ENCODE measurements at regions not wholly inside any gene's neighbourhood (a gene's known extent, or its start where the extent isn't known, plus 50 kb on each side); places are given as distances from the start of the nearest gene placed in this dataset.

- H3K27ac ChIP-seq = no peak overlapping the region
- no peaks in the 10 kb centered on the region for H3K4me1 ChIP-seq
- 70 to 77% methylated on average over 4 of the region's 4 CpGs for WGBS, 2 donors
- no peaks in the 10 kb centered on the region for H3K9me3 ChIP-seq
- DNase-seq (no peak), ATAC-seq (no peak)
- no peaks in the 10 kb centered on the region for H3K27me3 ChIP-seq
- intact Hi-C loops (cut with DNase I) = no loop called here
- H3K36me3 ChIP-seq (replicated peaks in 1 of 2; ENCODE audit: insufficient read depth in 1 of 2, low read depth in 2 of 2) = no peaks in the 10 kb centered on the region
- no peak overlapping the region for H3K4me3 ChIP-seq
- TF ChIP-seq POLR2A (IDR thresholded peaks at IDR 0.05) = no peak
- TF ChIP-seq CTCF (IDR thresholded peaks at IDR 0.05) = no peak
These were observed 158.1 kb downstream of the HAPSTR1 start for GRCh38 chr16:9249534-9249933.

- no peaks in the 10 kb centered on the region for H3K9me3 ChIP-seq
- intact Hi-C loops (cut with DNase I) = no loop called here
- DNase-seq (no peak), ATAC-seq (no peak)
- no peak overlapping the region for H3K27ac ChIP-seq
- no peaks in the 10 kb centered on the region for H3K27me3 ChIP-seq
- TF ChIP-seq POLR2A (IDR thresholded peaks at IDR 0.05) (no peak), CTCF (IDR thresholded peaks at IDR 0.05) (no peak)
- 76 to 85% methylated on average over 6 of the region's 6 CpGs for WGBS, 2 donors
- no peaks in the 10 kb centered on the region for H3K36me3 ChIP-seq (replicated peaks in 1 of 2; ENCODE audit: insufficient read depth in 1 of 2, low read depth in 2 of 2)
- H3K4me1 ChIP-seq = no peaks in the 10 kb centered on the region
- no peak overlapping the region for H3K4me3 ChIP-seq
These were observed 159.6 kb downstream of the HAPSTR1 start for GRCh38 chr16:9251026-9251425.

DNA sequence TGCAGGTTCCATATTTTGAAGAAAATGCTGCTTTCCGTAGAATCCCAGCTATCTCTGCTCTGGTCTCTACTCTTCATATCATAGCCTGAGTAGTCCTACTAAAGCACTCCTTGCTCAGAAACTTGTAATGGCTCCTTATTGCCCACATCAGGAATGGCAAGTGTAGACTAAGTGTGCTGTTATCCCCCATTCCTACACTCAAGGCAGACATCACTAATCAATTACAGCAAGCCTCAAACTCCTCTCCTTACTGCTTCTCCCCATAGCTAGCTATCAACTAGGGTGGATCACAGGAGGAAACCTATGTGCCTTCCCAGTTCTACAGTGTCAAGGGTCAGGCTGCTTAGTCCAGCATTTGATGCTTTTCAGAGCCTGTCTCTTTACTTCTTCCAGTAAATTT lies 163.4 kb downstream of the HAPSTR1 start:
- intact Hi-C loops (cut with DNase I) = loop anchor here (5.0 kb wide), 1 partner anchor 927 kb away; the partner anchor contains the start of gene GRIN2A

GRCh38 chr16:9256196-9256595 lies 164.8 kb downstream of the HAPSTR1 start:
- TF ChIP-seq POLR2A (IDR thresholded peaks at IDR 0.05) (no peak), CTCF (IDR thresholded peaks at IDR 0.05) (peak; percentile 46 to 70 (median 58))
- Histone ChIP-seq H3K36me3 (replicated peaks in 1 of 2; ENCODE audit: insufficient read depth in 1 of 2, low read depth in 2 of 2) (no peaks in the 10 kb centered on the region), H3K27me3 (no peaks in the 10 kb centered on the region), H3K4me3 (no peak overlapping the region), H3K4me1 (peaks cover 29% of the 10 kb centered on the region), H3K27ac (no peak overlapping the region), H3K9me3 (no peaks in the 10 kb centered on the region)
- intact Hi-C loops (cut with DNase I) = loop anchor here (5.0 kb wide), 1 partner anchor 926 kb away; the partner anchor contains the start of gene GRIN2A
- 21 to 26% methylated on average over 6 of the region's 6 CpGs for WGBS, 2 donors
- DNase-seq (peak; percentile 53 to 80 (median 62)), ATAC-seq (no peak)

More for the DNA sequence above, 163.4 kb downstream of the HAPSTR1 start:
- DNase-seq (no peak), ATAC-seq (no peak)
- H3K4me1 ChIP-seq = peaks cover 15% of the 10 kb centered on the region
- no peak for TF ChIP-seq POLR2A (IDR thresholded peaks at IDR 0.05)
- no peak for TF ChIP-seq CTCF (IDR thresholded peaks at IDR 0.05)
- no peaks in the 10 kb centered on the region for H3K36me3 ChIP-seq (replicated peaks in 1 of 2; ENCODE audit: insufficient read depth in 1 of 2, low read depth in 2 of 2)
- no peak overlapping the region for H3K27ac ChIP-seq
- no peaks in the 10 kb centered on the region for H3K27me3 ChIP-seq
- WGBS, 2 donors = 100% methylated on average over 1 of the region's 1 CpG
- no peaks in the 10 kb centered on the region for H3K9me3 ChIP-seq
- no peak overlapping the region for H3K4me3 ChIP-seq

GRCh38 chr16:9257843-9258242 lies 166.4 kb downstream of the HAPSTR1 start:
- intact Hi-C loops (cut with DNase I) = loop anchor here (5.0 kb wide), 1 partner anchor 924 kb away; the partner anchor contains the start of gene GRIN2A
- TF ChIP-seq CTCF (IDR thresholded peaks at IDR 0.05) (no peak), POLR2A (IDR thresholded peaks at IDR 0.05) (no peak)
- Histone ChIP-seq H3K4me1 (peaks cover 35% of the 10 kb centered on the region), H3K36me3 (replicated peaks in 1 of 2; ENCODE audit: insufficient read depth in 1 of 2, low read depth in 2 of 2) (no peaks in the 10 kb centered on the region), H3K27ac (no peak overlapping the region), H3K9me3 (no peaks in the 10 kb centered on the region), H3K27me3 (no peaks in the 10 kb centered on the region), H3K4me3 (no peak overlapping the region)
- DNase-seq (no peak), ATAC-seq (no peak)
- WGBS, 2 donors = 88 to 100% methylated on average over 1 of the region's 1 CpG

All from body of pancreas (tissue), 4 donors.